Natural killer cell treated with Interleukin-12 subunit alpha and Interleukin-12 subunit beta and Interleukin-15 and Interleukin-18, amount 100 ng/mL, for 72 hours (primary cell): ENCODE measurements at regions not wholly inside any gene's neighbourhood (a gene's known extent, or its start where the extent isn't known, plus 50 kb on each side); places are given as distances from the start of the nearest gene placed in this dataset.

Experiments used
- ATAC-seq, 2 donors: fragments of 150-1000 bp; cut with Tn5 transposase in 1 of 2; sonication (Bioruptor Pico), chemical (Tn5 transposase) in 1 of 2; 2 replicates each; pipeline ENCODE4 v1.10.0; 2021
- DNase-seq: peaks from one replicate; pipeline ENCODE4 v3.0.0; 2022; ENCODE audit warnings: low spot score
- H3K27ac Mint-ChIP-seq, 2 donors: 1 replicate in 1 of 2; 2 replicates in 1 of 2; pipeline ENCODE4 v1.8.0; 2022; ENCODE audit warnings: mixed read lengths in 2 of 2, mild to moderate bottlenecking in 1 of 2, moderate library complexity in 1 of 2
- H3K27me3 Mint-ChIP-seq, 2 donors: 1 replicate in 1 of 2; 2 replicates in 1 of 2; pipeline ENCODE4 v1.8.0; 2022; ENCODE audit warnings: mixed read lengths in 2 of 2
- H3K36me3 Mint-ChIP-seq: one replicate; pipeline ENCODE4 v1.8.0; 2022; ENCODE audit warnings: mixed read lengths
- H3K4me1 Mint-ChIP-seq, 2 donors: 1 replicate in 1 of 2; 2 replicates in 1 of 2; pipeline ENCODE4 v1.8.0; 2022; ENCODE audit warnings: low read depth in 2 of 2, mixed read lengths in 2 of 2, mild to moderate bottlenecking in 1 of 2
- H3K4me3 Mint-ChIP-seq: one replicate; pipeline ENCODE4 v1.8.0; 2022; ENCODE audit warnings: mixed read lengths
- H3K9me3 Mint-ChIP-seq: 2 replicates; pipeline ENCODE4 v1.8.0; 2022; ENCODE audit warnings: mixed read lengths

GRCh38 chr20:18978311-18978710 lies 164.7 kb downstream of the SCP2D1 start:
- Mint-ChIP-seq H3K9me3 (no peaks in the 10 kb centered on the region), H3K4me1 (no peaks in the 10 kb centered on the region), H3K4me3 (no peak overlapping the region), H3K36me3 (no peaks in the 10 kb centered on the region), H3K27ac (no peak overlapping the region), H3K27me3 (peaks cover 19 to 42% of the 10 kb centered on the region in 2 donors)
- DNase-seq (no peak), ATAC-seq (peak in 1 of 2 donors; percentile 4)

GRCh38 chr20:18979132-18979531 lies 165.5 kb downstream of the SCP2D1 start:
- Mint-ChIP-seq H3K9me3 (no peaks in the 10 kb centered on the region), H3K36me3 (no peaks in the 10 kb centered on the region), H3K4me3 (no peak overlapping the region), H3K4me1 (no peaks in the 10 kb centered on the region), H3K27me3 (peaks cover 19 to 41% of the 10 kb centered on the region in 2 donors), H3K27ac (no peak overlapping the region)
- ATAC-seq (no peak), DNase-seq (no peak)

GRCh38 chr20:18981962-18982539 lies 168.5 kb downstream of the SCP2D1 start:
- Mint-ChIP-seq H3K4me1 (no peaks in the 10 kb centered on the region), H3K27ac (no peak overlapping the region), H3K4me3 (no peak overlapping the region), H3K27me3 (peaks cover 12 to 23% of the 10 kb centered on the region in 2 donors), H3K36me3 (no peaks in the 10 kb centered on the region), H3K9me3 (no peaks in the 10 kb centered on the region)
- DNase-seq (no peak), ATAC-seq (no peak)

- ATAC-seq (no peak), DNase-seq (no peak)
- H3K9me3 Mint-ChIP-seq, result no peaks in the 10 kb centered on the region
- H3K27ac Mint-ChIP-seq, result no peak overlapping the region
- H3K27me3 Mint-ChIP-seq, result peaks cover 8 to 9% of the 10 kb centered on the region in 2 donors
- H3K4me3 Mint-ChIP-seq, result no peak overlapping the region
- H3K4me1 Mint-ChIP-seq, result no peaks in the 10 kb centered on the region
- no peaks in the 10 kb centered on the region for H3K36me3 Mint-ChIP-seq
Observed at GRCh38 chr20:18983796-18984195, 170.2 kb downstream of the SCP2D1 start.

GRCh38 chr20:18984238-18985200 lies 170.9 kb downstream of the SCP2D1 start:
- no peak overlapping the region for H3K4me3 Mint-ChIP-seq
- DNase-seq (no peak), ATAC-seq (peak in 1 of 2 donors; percentile 17)
- no peaks in the 10 kb centered on the region for H3K36me3 Mint-ChIP-seq
- no peaks in the 10 kb centered on the region for H3K4me1 Mint-ChIP-seq
- H3K27me3 Mint-ChIP-seq, result peaks cover 7 to 8% of the 10 kb centered on the region in 2 donors
- no peak overlapping the region for H3K27ac Mint-ChIP-seq
- no peaks in the 10 kb centered on the region for H3K9me3 Mint-ChIP-seq

GRCh38 chr20:18985551-18985950 lies 172.0 kb downstream of the SCP2D1 start:
- no peak for ATAC-seq
- no peak overlapping the region for H3K4me3 Mint-ChIP-seq
- no peaks in the 10 kb centered on the region for H3K9me3 Mint-ChIP-seq
- H3K27me3 Mint-ChIP-seq, result peaks cover 7 to 8% of the 10 kb centered on the region in 2 donors
- no peaks in the 10 kb centered on the region for H3K36me3 Mint-ChIP-seq
- H3K27ac Mint-ChIP-seq, result no peak overlapping the region
- H3K4me1 Mint-ChIP-seq, result no peaks in the 10 kb centered on the region
- no peak for DNase-seq

GRCh38 chr20:18986146-18986830 lies 172.7 kb downstream of the SCP2D1 start:
- H3K9me3 Mint-ChIP-seq, result no peaks in the 10 kb centered on the region
- no peaks in the 10 kb centered on the region for H3K36me3 Mint-ChIP-seq
- ATAC-seq, result no peak
- no peak overlapping the region for H3K27ac Mint-ChIP-seq
- DNase-seq, result no peak
- no peaks in the 10 kb centered on the region for H3K4me1 Mint-ChIP-seq
- H3K4me3 Mint-ChIP-seq, result no peak overlapping the region
- H3K27me3 Mint-ChIP-seq, result peaks cover under 1 to 4% of the 10 kb centered on the region in 2 donors

- Mint-ChIP-seq H3K27me3 (peaks cover 0 to 2% of the 10 kb centered on the region in 2 donors), H3K27ac (no peak overlapping the region), H3K4me3 (no peak overlapping the region), H3K36me3 (no peaks in the 10 kb centered on the region), H3K4me1 (no peaks in the 10 kb centered on the region), H3K9me3 (no peaks in the 10 kb centered on the region)
- ATAC-seq, result no peak
- DNase-seq, result no peak
Observed at GRCh38 chr20:18986895-18987580, 173.5 kb downstream of the SCP2D1 start.

- Mint-ChIP-seq H3K27ac (no peak overlapping the region), H3K9me3 (no peaks in the 10 kb centered on the region), H3K4me3 (no peak overlapping the region), H3K36me3 (no peaks in the 10 kb centered on the region), H3K4me1 (no peaks in the 10 kb centered on the region), H3K27me3 (peaks cover 0 to 2% of the 10 kb centered on the region in 2 donors)
- DNase-seq, result no peak
- no peak for ATAC-seq
Observed at GRCh38 chr20:18987781-18988360, 174.3 kb downstream of the SCP2D1 start.

GRCh38 chr20:18988701-18989100 lies 175.1 kb downstream of the SCP2D1 start:
- Mint-ChIP-seq H3K36me3 (no peaks in the 10 kb centered on the region), H3K4me1 (no peaks in the 10 kb centered on the region), H3K4me3 (no peak overlapping the region), H3K27ac (no peak overlapping the region), H3K9me3 (peaks cover 5% of the 10 kb centered on the region), H3K27me3 (peaks cover 2 to 5% of the 10 kb centered on the region in 2 donors)
- DNase-seq (no peak), ATAC-seq (no peak)

- Mint-ChIP-seq H3K36me3 (no peaks in the 10 kb centered on the region), H3K4me1 (no peaks in the 10 kb centered on the region), H3K27me3 (peaks cover 4 to 5% of the 10 kb centered on the region in 2 donors), H3K4me3 (no peak overlapping the region), H3K27ac (no peak overlapping the region), H3K9me3 (peaks cover 5% of the 10 kb centered on the region)
- DNase-seq (no peak), ATAC-seq (no peak)
Observed at GRCh38 chr20:18989736-18990474, 176.3 kb downstream of the SCP2D1 start.

GRCh38 chr20:18991012-18991411 lies 177.4 kb downstream of the SCP2D1 start:
- Mint-ChIP-seq H3K4me1 (no peaks in the 10 kb centered on the region), H3K4me3 (no peak overlapping the region), H3K36me3 (no peaks in the 10 kb centered on the region), H3K27me3 (peaks cover 4 to 5% of the 10 kb centered on the region in 2 donors), H3K27ac (no peak overlapping the region), H3K9me3 (peaks cover 5% of the 10 kb centered on the region)
- ATAC-seq (no peak), DNase-seq (no peak)

- ATAC-seq, result no peak
- peaks cover 5% of the 10 kb centered on the region for H3K9me3 Mint-ChIP-seq
Observed at GRCh38 chr20:18992418-18992817, 178.8 kb downstream of the SCP2D1 start.

More at GRCh38 chr20:18992418-18992817, 178.8 kb downstream of the SCP2D1 start:
- no peak overlapping the region for H3K4me3 Mint-ChIP-seq
- H3K36me3 Mint-ChIP-seq, result no peaks in the 10 kb centered on the region
- no peaks in the 10 kb centered on the region for H3K4me1 Mint-ChIP-seq
- no peak overlapping the region for H3K27ac Mint-ChIP-seq
- DNase-seq, result no peak
- peaks cover 2 to 5% of the 10 kb centered on the region in 2 donors for H3K27me3 Mint-ChIP-seq
